ENCODE measurements at regions not wholly inside any gene's neighbourhood (a gene's known extent, or its start where the extent isn't known, plus 50 kb on each side); places are given as distances from the start of the nearest gene placed in this dataset.

DNA sequence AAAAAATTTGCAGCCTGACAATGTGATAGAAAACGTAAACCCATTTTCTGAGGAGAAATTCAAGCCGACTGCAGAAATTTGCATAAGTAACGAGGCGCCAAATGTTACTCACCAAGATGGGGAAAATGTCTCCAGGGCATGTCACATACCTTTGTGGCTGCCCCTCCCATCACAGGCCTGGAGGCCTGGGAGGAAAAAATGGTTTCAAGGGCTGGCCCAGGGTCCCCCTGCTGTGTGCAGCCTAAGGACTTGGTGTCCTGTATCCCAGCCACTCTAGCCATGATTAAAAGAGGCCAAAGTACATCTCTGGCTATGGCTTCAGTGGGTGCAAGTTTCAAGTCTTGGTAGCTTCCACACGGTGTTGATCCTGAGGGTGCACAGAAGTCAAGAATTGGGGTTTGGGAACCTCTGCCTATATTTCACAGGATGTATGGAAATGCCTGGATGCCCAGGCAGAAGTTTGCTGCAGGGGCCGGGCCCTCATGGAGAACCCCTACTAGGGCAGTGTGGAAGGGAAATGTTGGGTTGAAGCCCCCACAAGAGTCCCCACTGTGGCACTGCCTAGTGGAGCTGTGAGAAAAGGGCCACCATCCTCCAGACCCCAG, 1842.3 kb downstream of the PCDH9 start:
- BruUV-seq (replicated peaks), result no TSS peak
- no peaks in the 10 kb centered on the region for H3K9me2 ChIP-seq (ENCODE audit: insufficient read depth)
- no peak overlapping the region for H2AFZ ChIP-seq (ENCODE audit: low read depth, low read length, poor library complexity, severe bottlenecking)
- intact Hi-C loops (cut with micrococcal nuclease), result no loop called here
- H3K4me3 ChIP-seq (replicated peaks in 1 of 2; ENCODE audit: low read depth in 1 of 2, low read length in 2 of 2), result no peak overlapping the region
- H3K9me3 ChIP-seq (ENCODE audit: control insufficient read depth in 1 of 2, insufficient read depth in 1 of 2, low read depth in 1 of 2, low read length in 2 of 2), result peaks cover 0 to 3% of the 10 kb centered on the region in 2 experiments; a peak in 1 of 4 replicates
- ChIA-PET RAD21 (ENCODE audit: low non-redundant PET in 1 of 2, low total read pairs in 2 of 2, uncharacterized antibody in 2 of 2, unreplicated experiment in 2 of 2) (no interaction called here), POLR2A (no interaction called here), CTCF (no interaction called here)
- DNase-seq (ENCODE audit: low read depth, low spot score) (no peak), ATAC-seq (no peak)
- no peaks in the 10 kb centered on the region for H3K79me2 ChIP-seq (ENCODE audit: insufficient read depth, low read length)
- H4K20me1 ChIP-seq (ENCODE audit: insufficient read depth), result no peaks in the 10 kb centered on the region
- H3K36me3 ChIP-seq (ENCODE audit: control insufficient read depth in 1 of 2, insufficient read depth in 2 of 2, low read length in 2 of 2), result no peaks in the 10 kb centered on the region
- H3K4me1 ChIP-seq (ENCODE audit: control insufficient read depth in 1 of 2, insufficient read depth in 2 of 2, low read length in 2 of 2), result no peaks in the 10 kb centered on the region
- no peak overlapping the region for H3K27ac ChIP-seq (ENCODE audit: low read depth, low read length)
- no peak overlapping the region for H3K4me2 ChIP-seq (ENCODE audit: low read length)
- H3K27me3 ChIP-seq (ENCODE audit: insufficient read depth, low read length), result no peaks in the 10 kb centered on the region
- no peak overlapping the region for H3K9ac ChIP-seq (ENCODE audit: low read length)
- TF ChIP-seq, protein P1, sequence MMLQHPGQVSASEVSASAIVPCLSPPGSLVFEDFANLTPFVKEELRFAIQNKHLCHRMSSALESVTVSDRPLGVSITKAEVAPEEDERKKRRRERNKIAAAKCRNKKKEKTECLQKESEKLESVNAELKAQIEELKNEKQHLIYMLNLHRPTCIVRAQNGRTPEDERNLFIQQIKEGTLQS (IDR thresholded peaks at IDR 0.05), result no peak
- no peak for TF ChIP-seq JUND (IDR thresholded peaks at IDR 0.05)
- no peak for TF ChIP-seq POLR2AphosphoS5 (IDR thresholded peaks at IDR 0.05; ENCODE audit: low read depth, low read length)
- TF ChIP-seq CBX3 (IDR thresholded peaks at IDR 0.05; ENCODE audit: low read depth), result no peak
- TF ChIP-seq, protein P2, sequence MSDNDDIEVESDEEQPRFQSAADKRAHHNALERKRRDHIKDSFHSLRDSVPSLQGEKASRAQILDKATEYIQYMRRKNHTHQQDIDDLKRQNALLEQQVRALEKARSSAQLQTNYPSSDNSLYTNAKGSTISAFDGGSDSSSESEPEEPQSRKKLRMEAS (IDR thresholded peaks at IDR 0.05), result no peak
- TF ChIP-seq SP1 (IDR thresholded peaks at IDR 0.05; ENCODE audit: low read depth), result no peak
- no peak for TF ChIP-seq SIN3A (IDR thresholded peaks at IDR 0.05; ENCODE audit: low read depth)
- no peak for TF ChIP-seq POLR2A (IDR thresholded peaks at IDR 0.05; ENCODE audit: borderline replicate concordance, extremely low read depth, insufficient read depth, insufficient read length)
- TF ChIP-seq TCF7L2 (IDR thresholded peaks at IDR 0.05; ENCODE audit: borderline replicate concordance, extremely low read depth, insufficient read depth, insufficient read length), result no peak
- no peak for TF ChIP-seq EGR1 (IDR thresholded peaks at IDR 0.05; ENCODE audit: low read depth)
- TF ChIP-seq CEBPB (IDR thresholded peaks at IDR 0.05; ENCODE audit: low read depth), result no peak
- TF ChIP-seq ZFX (IDR thresholded peaks at IDR 0.05), result no peak
- TF ChIP-seq SRF (IDR thresholded peaks at IDR 0.05; ENCODE audit: low read depth), result no peak

Data from HCT116 (cell line).